HL-60 (cell line): ENCODE measurements at regions not wholly inside any gene's neighbourhood (a gene's known extent, or its start where the extent isn't known, plus 50 kb on each side); places are given as distances from the start of the nearest gene placed in this dataset.

Experiments
- DNase-seq, 2 experiments: peaks; one replicate each; pipeline ENCODE4 v3.0.0-alpha.2; 2010 to 2020; ENCODE audit warnings: low read depth in 1 of 2, low spot score in 1 of 2
- H3K27ac ChIP-seq: fragments of 250-450 bp; sonication (Bioruptor Pico); replicated peaks from 2 replicates; pipeline ENCODE4 v1.5.1; 2020; ENCODE audit warnings: mild to moderate bottlenecking, moderate library complexity
- H3K27me3 ChIP-seq: fragments of 250-450 bp; sonication (Bioruptor Pico); 2 replicates; pipeline ENCODE4 v1.5.1; 2021; ENCODE audit warnings: mild to moderate bottlenecking, moderate library complexity; ENCODE audit not compliant: insufficient read depth, poor library complexity, severe bottlenecking
- H3K4me3 ChIP-seq: replicated peaks from 2 replicates; pipeline ENCODE4 v1.5.1; 2011; ENCODE audit warnings: mild to moderate bottlenecking, control low read depth, low read length; ENCODE audit not compliant: insufficient read depth
- CTCF ChIP-seq: IDR thresholded peaks from one replicate; pipeline ENCODE4 v1.5.1; 2011; ENCODE audit warnings: low read length, control low read depth, inconsistent platforms; ENCODE audit not compliant: insufficient read depth
- GABPA ChIP-seq: IDR thresholded peaks from 2 replicates; pipeline ENCODE4 v1.6.1; 2012; ENCODE audit warnings: low read depth
- POLR2AphosphoS5 ChIP-seq: IDR thresholded peaks from 2 replicates; pipeline ENCODE4 v1.6.1; 2012; ENCODE audit warnings: low read depth
- SPI1 ChIP-seq: IDR thresholded peaks from 2 replicates; pipeline ENCODE4 v1.6.1; 2012; ENCODE audit warnings: low read depth, mild to moderate bottlenecking, borderline replicate concordance
- TF ChIP-seq, protein P1 (sequence below): IDR thresholded peaks from 2 replicates; pipeline ENCODE4 v1.6.1; 2012; ENCODE audit warnings: low read depth; ENCODE audit not compliant: insufficient replicate concordance

DNA sequence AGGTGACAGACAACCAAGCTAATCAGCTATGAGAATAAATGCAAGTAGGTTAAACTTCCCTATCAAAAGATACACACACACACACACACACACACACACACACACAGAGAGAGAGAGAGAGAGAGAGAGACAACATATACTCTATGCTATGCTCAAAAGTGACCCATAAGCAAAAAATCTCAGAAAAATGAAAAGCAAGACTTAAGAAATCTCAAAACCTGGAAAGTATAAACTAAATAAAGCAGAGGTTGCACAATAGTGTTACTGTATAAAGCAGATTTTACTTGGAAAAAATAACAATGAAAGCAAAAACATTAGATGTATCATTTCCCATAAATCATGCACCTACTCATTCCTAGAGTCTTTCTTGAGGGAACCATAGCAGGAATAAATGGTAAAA is 221.5 kb downstream of the INHBA start:
- no peaks in the 10 kb centered on the region for H3K27me3 ChIP-seq
- no peak for DNase-seq
- no peak overlapping the region for H3K27ac ChIP-seq
- H3K4me3 ChIP-seq, result no peak overlapping the region
- TF ChIP-seq, protein P1, sequence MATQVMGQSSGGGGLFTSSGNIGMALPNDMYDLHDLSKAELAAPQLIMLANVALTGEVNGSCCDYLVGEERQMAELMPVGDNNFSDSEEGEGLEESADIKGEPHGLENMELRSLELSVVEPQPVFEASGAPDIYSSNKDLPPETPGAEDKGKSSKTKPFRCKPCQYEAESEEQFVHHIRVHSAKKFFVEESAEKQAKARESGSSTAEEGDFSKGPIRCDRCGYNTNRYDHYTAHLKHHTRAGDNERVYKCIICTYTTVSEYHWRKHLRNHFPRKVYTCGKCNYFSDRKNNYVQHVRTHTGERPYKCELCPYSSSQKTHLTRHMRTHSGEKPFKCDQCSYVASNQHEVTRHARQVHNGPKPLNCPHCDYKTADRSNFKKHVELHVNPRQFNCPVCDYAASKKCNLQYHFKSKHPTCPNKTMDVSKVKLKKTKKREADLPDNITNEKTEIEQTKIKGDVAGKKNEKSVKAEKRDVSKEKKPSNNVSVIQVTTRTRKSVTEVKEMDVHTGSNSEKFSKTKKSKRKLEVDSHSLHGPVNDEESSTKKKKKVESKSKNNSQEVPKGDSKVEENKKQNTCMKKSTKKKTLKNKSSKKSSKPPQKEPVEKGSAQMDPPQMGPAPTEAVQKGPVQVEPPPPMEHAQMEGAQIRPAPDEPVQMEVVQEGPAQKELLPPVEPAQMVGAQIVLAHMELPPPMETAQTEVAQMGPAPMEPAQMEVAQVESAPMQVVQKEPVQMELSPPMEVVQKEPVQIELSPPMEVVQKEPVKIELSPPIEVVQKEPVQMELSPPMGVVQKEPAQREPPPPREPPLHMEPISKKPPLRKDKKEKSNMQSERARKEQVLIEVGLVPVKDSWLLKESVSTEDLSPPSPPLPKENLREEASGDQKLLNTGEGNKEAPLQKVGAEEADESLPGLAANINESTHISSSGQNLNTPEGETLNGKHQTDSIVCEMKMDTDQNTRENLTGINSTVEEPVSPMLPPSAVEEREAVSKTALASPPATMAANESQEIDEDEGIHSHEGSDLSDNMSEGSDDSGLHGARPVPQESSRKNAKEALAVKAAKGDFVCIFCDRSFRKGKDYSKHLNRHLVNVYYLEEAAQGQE, result no peak
- TF ChIP-seq SPI1 (no peak), POLR2AphosphoS5 (no peak), GABPA (no peak), CTCF (no peak)

- Histone ChIP-seq H3K27me3 (no peaks in the 10 kb centered on the region), H3K27ac (no peak overlapping the region), H3K4me3 (no peak overlapping the region)
- TF ChIP-seq, protein P1, result no peak
- no peak for TF ChIP-seq GABPA
- TF ChIP-seq POLR2AphosphoS5, result no peak
- TF ChIP-seq SPI1, result no peak
- no peak for DNase-seq
Measured at GRCh38 chr7:41478187-41478586, 224.7 kb downstream of the INHBA start.

DNA sequence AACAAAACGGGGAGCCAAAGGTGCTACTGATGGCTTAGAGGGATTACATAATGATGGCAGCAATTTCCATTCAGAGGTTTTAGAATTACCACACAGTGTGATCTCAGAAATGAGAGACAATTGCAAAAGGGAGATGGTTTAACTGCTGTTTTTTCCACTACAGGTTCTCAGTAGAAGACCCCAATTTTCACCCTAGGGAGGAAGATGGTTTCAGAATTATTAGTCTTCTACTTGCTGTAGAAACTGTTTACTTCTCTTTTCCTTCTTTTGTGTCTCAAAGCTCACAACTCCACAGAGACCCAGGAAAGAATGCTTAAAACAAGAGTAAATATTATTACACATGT is 226.5 kb downstream of the INHBA start:
- Histone ChIP-seq H3K4me3 (no peak overlapping the region), H3K27ac (peak overlapping the region; percentile 56), H3K27me3 (no peaks in the 10 kb centered on the region)
- no peak for TF ChIP-seq SPI1
- TF ChIP-seq CTCF, result no peak
- TF ChIP-seq, protein P1, result no peak
- no peak for TF ChIP-seq GABPA
- TF ChIP-seq POLR2AphosphoS5, result no peak
- DNase-seq, result peak; percentile 31 to 42
